Psoas muscle (tissue), 7 donors: ENCODE measurements at regions not wholly inside any gene's neighbourhood (a gene's known extent, or its start where the extent isn't known, plus 50 kb on each side); places are given as distances from the start of the nearest gene placed in this dataset.

Source experiments
- ATAC-seq, 4 donors: fragments of 200-7000 bp; cut with Tn5 transposase; one replicate each; pipeline ENCODE4 v1.9.1; 2020; ENCODE audit warnings: moderate library complexity in 3 of 4, mild to moderate bottlenecking in 2 of 4
- DNase-seq, 2 donors: peaks; one replicate each; pipeline ENCODE4 v3.0.0-alpha.2; 2020
- H3K27ac ChIP-seq: fragments of 200-600 bp; one replicate; pipeline ENCODE4 v1.8.0; 2022
- H3K27me3 ChIP-seq, 3 donors: fragments of 200-600 bp in 1 of 3; one replicate each; pipeline versions ENCODE4 v1.6.1 to v1.8.0; 2013 to 2022; ENCODE audit warnings: low read length in 2 of 3, mild to moderate bottlenecking in 2 of 3, moderate library complexity in 1 of 3; ENCODE audit not compliant: insufficient read depth in 3 of 3
- H3K36me3 ChIP-seq, 2 donors: fragments of 200-600 bp in 1 of 2; one replicate each; pipeline versions ENCODE4 v1.6.1 to v1.8.0; 2013 to 2022; ENCODE audit warnings: low read depth in 1 of 2, mild to moderate bottlenecking in 1 of 2, moderate library complexity in 1 of 2; ENCODE audit not compliant: insufficient read depth in 1 of 2
- H3K4me1 ChIP-seq: fragments of 200-600 bp; one replicate; pipeline ENCODE4 v1.8.0; 2022
- H3K4me3 ChIP-seq: fragments of 200-600 bp; one replicate; pipeline ENCODE4 v1.8.0; 2022; ENCODE audit warnings: mild to moderate bottlenecking
- H3K9me3 ChIP-seq: fragments of 200-600 bp; one replicate; pipeline ENCODE4 v1.8.0; 2022
- CTCF ChIP-seq: fragments of 200-600 bp; IDR thresholded peaks from one replicate; pipeline ENCODE4 v1.8.0; 2022; ENCODE audit warnings: antibody characterized with exemption
- WGBS, 3 donors: extraction: QIAGEN DNeasy Blood & Tissue Kit; methylation state at CpG; one replicate each; pipeline versions ENCODE4 v1.1.6 to v1.1.7; 2013; 5-methylcytosine and 5-hydroxymethylcytosine counted together
- intact Hi-C, 2 donors: fragments of 100-400 bp; cut with DNase I; formaldehyde crosslinking; loops; one replicate each; pipeline versions ENCODE4 v1.11.0 to v1.14.2; 2022
- donor health status: healthy with polysubstance abuse.
- donor health status: DM: no; HTN: no; CAD: no; lungs with moderate emphysema.
- donor health status: Bipolar disorder and iron deficiency.
- donor health status: healthy.
- donor health status: DM: yes; HTN: yes; CAD: no.
- donor health status: DM: no; HTN: no; CAD: no.
- donor health status: DM: yes; HTN: yes; CAD: no.

- Histone ChIP-seq H3K27me3 (no peaks in the 10 kb centered on the region), H3K4me1 (no peaks in the 10 kb centered on the region), H3K36me3 (no peaks in the 10 kb centered on the region), H3K27ac (peak overlapping the region; percentile 23), H3K9me3 (peaks cover 12% of the 10 kb centered on the region), H3K4me3 (peak overlapping the region; percentile 31)
- 40 to 44% (median 41%) methylated on average over 4 of the region's 4 CpGs for WGBS, 3 donors
- intact Hi-C loops: no loop called here
- TF ChIP-seq CTCF: no peak
- DNase-seq (no peak), ATAC-seq (no peak)
These were observed 61.2 kb upstream of the TAF11L2 start for GRCh38 chr5:17436761-17437221.

GRCh38 chr5:17438027-17438426 lies 60.0 kb upstream of the TAF11L2 start:
- intact Hi-C loops: no loop called here
- Histone ChIP-seq H3K36me3 (no peaks in the 10 kb centered on the region), H3K27me3 (no peaks in the 10 kb centered on the region), H3K27ac (no peak overlapping the region), H3K9me3 (peaks cover 12% of the 10 kb centered on the region), H3K4me1 (no peaks in the 10 kb centered on the region), H3K4me3 (no peak overlapping the region)
- no peak for TF ChIP-seq CTCF
- DNase-seq (no peak), ATAC-seq (no peak)
- WGBS, 3 donors: 79 to 93% (median 91%) methylated on average over 4 of the region's 4 CpGs

DNA sequence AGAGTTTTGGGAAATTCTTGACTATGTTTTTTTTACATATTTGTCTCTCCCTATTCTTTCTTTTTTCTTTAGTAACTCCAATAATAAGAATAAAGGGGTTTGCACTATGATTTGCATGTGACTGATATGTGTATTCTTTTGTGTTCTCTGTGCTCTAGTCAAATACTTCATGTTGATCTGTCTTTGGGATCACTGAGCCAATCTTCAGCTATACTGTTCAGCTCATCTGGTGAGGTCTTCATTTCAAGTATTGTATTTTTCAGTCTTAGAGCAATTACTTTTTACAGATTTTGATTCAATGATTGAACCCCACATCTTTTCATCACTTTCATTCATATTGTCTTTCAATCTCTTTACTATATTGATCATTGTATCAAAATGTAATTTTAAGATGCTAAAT lies 58.1 kb upstream of the TAF11L2 start:
- H3K36me3 ChIP-seq: no peaks in the 10 kb centered on the region
- ATAC-seq (no peak), DNase-seq (no peak)
- H3K4me3 ChIP-seq: no peak overlapping the region
- peaks cover 12% of the 10 kb centered on the region for H3K9me3 ChIP-seq
- H3K27ac ChIP-seq: no peak overlapping the region
- TF ChIP-seq CTCF: no peak
- no peaks in the 10 kb centered on the region for H3K4me1 ChIP-seq
- intact Hi-C loops: no loop called here
- no peaks in the 10 kb centered on the region for H3K27me3 ChIP-seq

GRCh38 chr5:17440766-17441165 lies 57.3 kb upstream of the TAF11L2 start:
- Histone ChIP-seq H3K4me1 (no peaks in the 10 kb centered on the region), H3K4me3 (no peak overlapping the region), H3K27ac (no peak overlapping the region), H3K36me3 (no peaks in the 10 kb centered on the region), H3K27me3 (no peaks in the 10 kb centered on the region), H3K9me3 (peaks cover 12% of the 10 kb centered on the region)
- TF ChIP-seq CTCF: no peak
- no peak for DNase-seq
- ATAC-seq: no peak
- intact Hi-C loops: no loop called here

- no peaks in the 10 kb centered on the region for H3K36me3 ChIP-seq
- ATAC-seq: no peak
- H3K9me3 ChIP-seq: peaks cover 12% of the 10 kb centered on the region
- H3K4me3 ChIP-seq: no peak overlapping the region
- no peaks in the 10 kb centered on the region for H3K4me1 ChIP-seq
- WGBS, 3 donors: 79 to 90% (median 82%) methylated on average over 3 of the region's 3 CpGs
- TF ChIP-seq CTCF: no peak
- intact Hi-C loops: no loop called here
- no peak overlapping the region for H3K27ac ChIP-seq
- H3K27me3 ChIP-seq: no peaks in the 10 kb centered on the region
- no peak for DNase-seq
These were observed 56.7 kb upstream of the TAF11L2 start for GRCh38 chr5:17441351-17441750.
